ENCODE measurements at regions not wholly inside any gene's neighbourhood (a gene's known extent, or its start where the extent isn't known, plus 50 kb on each side); places are given as distances from the start of the nearest gene placed in this dataset.
A peak's percentile ranks its signal among the peaks of the same experiment; 100 is the strongest.

- DNase-seq = no peak
Measured at GRCh38 chr1:29502225-29502910, 266.0 kb downstream of the PTPRU start.

- DNase-seq = no peak
Measured at GRCh38 chr1:29501227-29501976, 265.1 kb downstream of the PTPRU start.

GRCh38 chr1:29500651-29501050 lies 264.3 kb downstream of the PTPRU start:
- no peak for DNase-seq

- DNase-seq = no peak
Measured at GRCh38 chr1:29500041-29500440, 263.7 kb downstream of the PTPRU start.

- no peak for DNase-seq
Measured at GRCh38 chr1:29499104-29499650, 262.9 kb downstream of the PTPRU start.

- DNase-seq = no peak
Measured at GRCh38 chr1:29498126-29499103, 262.1 kb downstream of the PTPRU start.

GRCh38 chr1:29497395-29498125 lies 261.2 kb downstream of the PTPRU start:
- no peak for DNase-seq

GRCh38 chr1:29496701-29497100 lies 260.4 kb downstream of the PTPRU start:
- no peak for DNase-seq

GRCh38 chr1:29490204-29490934 lies 254.0 kb downstream of the PTPRU start:
- DNase-seq = peak; percentile 53

- no peak for DNase-seq
Measured at GRCh38 chr1:29489471-29489870, 253.1 kb downstream of the PTPRU start.

- DNase-seq = no peak
Measured at GRCh38 chr1:29488794-29489311, 252.5 kb downstream of the PTPRU start.

- DNase-seq = no peak
Measured at GRCh38 chr1:29488086-29488793, 251.9 kb downstream of the PTPRU start.

GRCh38 chr1:29487291-29487690 lies 251.0 kb downstream of the PTPRU start:
- no peak for DNase-seq

GRCh38 chr1:29485096-29485925 lies 249.0 kb downstream of the PTPRU start:
- no peak for DNase-seq

- no peak for DNase-seq
Measured at GRCh38 chr1:29482991-29483390, 246.7 kb downstream of the PTPRU start.

- DNase-seq = no peak
Measured at GRCh38 chr1:29482064-29482463, 245.7 kb downstream of the PTPRU start.

GRCh38 chr1:29481031-29481430 lies 244.7 kb downstream of the PTPRU start:
- no peak for DNase-seq

GRCh38 chr1:29478879-29479278 lies 242.6 kb downstream of the PTPRU start:
- DNase-seq = no peak

- DNase-seq = no peak
Measured at GRCh38 chr1:29478151-29478791, 241.9 kb downstream of the PTPRU start.

All from NCI-H510A treated with DMSO at 0.1 percent for 48 hours (cell line).